ENCODE measurements at regions not wholly inside any gene's neighbourhood (a gene's known extent, or its start where the extent isn't known, plus 50 kb on each side); places are given as distances from the start of the nearest gene placed in this dataset.

GRCh38 chr4:176489001-176489400 lies 169.2 kb downstream of the SPCS3 start:
- H3K4me3 ChIP-seq (ENCODE audit: low read depth, low read length) = no peak overlapping the region
- no peak overlapping the region for H3K27ac ChIP-seq (ENCODE audit: extremely low read depth, low read depth, low read length)
- no peaks in the 10 kb centered on the region for H3K9me3 ChIP-seq (ENCODE audit: control insufficient read depth, insufficient read depth, low read depth, low read length)
- POLR2A ChIA-PET = no interaction called here
- CTCF ChIA-PET = no interaction called here
- TF ChIP-seq ZNF48 (tag by site-specific recombination; IDR thresholded peaks at IDR 0.05) (no peak), ZNF514 (tag by site-specific recombination; IDR thresholded peaks at IDR 0.05) (no peak), PRDM6 (tag by site-specific recombination; IDR thresholded peaks at IDR 0.05) (no peak), ZNF19 (tag by site-specific recombination; IDR thresholded peaks at IDR 0.05; ENCODE audit: low read depth) (no peak), ZNF169 (tag by site-specific recombination; IDR thresholded peaks at IDR 0.05) (no peak), BCL11B (tag by site-specific recombination; IDR thresholded peaks at IDR 0.05; ENCODE audit: low read depth) (no peak), MEIS1 (CRISPR knock-in tag; IDR thresholded peaks at IDR 0.05; ENCODE audit: borderline replicate concordance) (no peak), KLF10 (tag by site-specific recombination; IDR thresholded peaks at IDR 0.05) (no peak), ZFP3 (tag by site-specific recombination; IDR thresholded peaks at IDR 0.05; ENCODE audit: low read depth) (no peak), ZNF416 (tag by site-specific recombination; IDR thresholded peaks at IDR 0.05) (no peak)
- H3K36me3 ChIP-seq (ENCODE audit: control insufficient read depth in 2 of 2, insufficient read depth in 1 of 2, low read length in 2 of 2) = no peaks in the 10 kb centered on the region
- no peaks in the 10 kb centered on the region for H3K4me1 ChIP-seq (ENCODE audit: control insufficient read depth, insufficient read depth, low read length)

GRCh38 chr4:176492646-176493302 lies 173.0 kb downstream of the SPCS3 start:
- Histone ChIP-seq H3K27ac (ENCODE audit: extremely low read depth, low read depth, low read length) (no peak overlapping the region), H3K36me3 (ENCODE audit: control insufficient read depth in 2 of 2, insufficient read depth in 1 of 2, low read length in 2 of 2) (no peaks in the 10 kb centered on the region), H3K4me3 (ENCODE audit: low read depth, low read length) (no peak overlapping the region), H3K9me3 (ENCODE audit: control insufficient read depth, insufficient read depth, low read depth, low read length) (no peaks in the 10 kb centered on the region), H3K4me1 (ENCODE audit: control insufficient read depth, insufficient read depth, low read length) (no peaks in the 10 kb centered on the region)
- CTCF ChIA-PET = no interaction called here
- TF ChIP-seq ZNF24 (tag by site-specific recombination; IDR thresholded peaks at IDR 0.05) (no peak), ZNF639 (tag by site-specific recombination; IDR thresholded peaks at IDR 0.05) (no peak), ZNF513 (tag by site-specific recombination; IDR thresholded peaks at IDR 0.05) (no peak), HOXD13 (CRISPR knock-in tag; IDR thresholded peaks at IDR 0.05; ENCODE audit: borderline replicate concordance) (no peak), KLF7 (tag by site-specific recombination; IDR thresholded peaks at IDR 0.05; ENCODE audit: borderline replicate concordance) (no peak), ZNF645 (tag by site-specific recombination; IDR thresholded peaks at IDR 0.05) (no peak), ZNF558 (tag by site-specific recombination; IDR thresholded peaks at IDR 0.05) (no peak), HOXC10 (CRISPR knock-in tag; IDR thresholded peaks at IDR 0.05) (no peak), ZNF184 (tag by site-specific recombination; IDR thresholded peaks at IDR 0.05) (no peak), ZNF175 (tag by site-specific recombination; IDR thresholded peaks at IDR 0.05) (no peak), BCL11A (tag by site-specific recombination; IDR thresholded peaks at IDR 0.05; ENCODE audit: low read depth) (no peak), ZNF354C (tag by site-specific recombination; IDR thresholded peaks at IDR 0.05; ENCODE audit: borderline replicate concordance, low read depth) (no peak), ZNF274 (IDR thresholded peaks at IDR 0.05; ENCODE audit: low read length) (no peak), ZNF274 (tag by site-specific recombination; IDR thresholded peaks at IDR 0.05; ENCODE audit: borderline replicate concordance) (no peak), ZNF776 (tag by site-specific recombination; IDR thresholded peaks at IDR 0.05; ENCODE audit: borderline replicate concordance) (no peak), ZFP37 (tag by site-specific recombination; IDR thresholded peaks at IDR 0.05) (no peak), SCRT2 (tag by site-specific recombination; IDR thresholded peaks at IDR 0.05) (no peak), ATF2 (tag by site-specific recombination; IDR thresholded peaks at IDR 0.05; ENCODE audit: low read depth) (no peak), ZNF433 (tag by site-specific recombination; IDR thresholded peaks at IDR 0.05; ENCODE audit: low read depth) (no peak)
- POLR2A ChIA-PET = no interaction called here
